A549 (cell line): ENCODE measurements at regions not wholly inside any gene's neighbourhood (a gene's known extent, or its start where the extent isn't known, plus 50 kb on each side); places are given as distances from the start of the nearest gene placed in this dataset.

Source experiments
- ATAC-seq, 2 experiments: fragments of 200-7000 bp in 1 of 2; fragments of >200 bp in 1 of 2; cut with Nextera tagmentation in 1 of 2; cut with Tn5 transposase in 1 of 2; 3 replicates each; pipeline versions ENCODE4 v1.8.0 to v1.9.1; 2018 to 2020; ENCODE audit warnings: mild to moderate bottlenecking in 1 of 2, moderate library complexity in 1 of 2
- CTCF ChIA-PET: fragments of 300-600 bp; sonication (Branson Sonifier 250); formaldehyde crosslinking; extraction: SDS; loops from one replicate; lab custom pipeline; 2021; ENCODE audit warnings: antibody characterized with exemption, inconsistent platforms; lab: Yijun Ruan, JAX
- POLR2A ChIA-PET: fragments of 350-600 bp; formaldehyde crosslinking; extraction: SDS; loops from one replicate; lab custom pipeline; 2021; ENCODE audit warnings: antibody characterized with exemption, inconsistent platforms; lab: Yijun Ruan, JAX
- DNase-seq, 2 experiments: peaks; one replicate each; pipeline versions ENCODE4 v3.0.0 to v3.0.0-alpha.2; 2011 to 2016; ENCODE audit warnings: low read depth in 1 of 2, low spot score in 1 of 2
- FAIRE-seq: peaks from 2 replicates; lab custom pipeline; 2011; peaks lifted over from hg19 to GRCh38; lab: Jason Lieb, UNC
- H3K27ac ChIP-seq, 2 experiments: fragments of >200 bp; sonication (Bioruptor Twin); formaldehyde crosslinking; 3 replicates each; pipeline ENCODE4 v1.5.1; 2016 to 2017
- H3K4me1 ChIP-seq: fragments of >200 bp; sonication (Bioruptor Twin); formaldehyde crosslinking; 3 replicates; pipeline ENCODE4 v1.6.1; 2016
- H3K4me2 ChIP-seq: fragments of >200 bp; sonication (Bioruptor Twin); formaldehyde crosslinking; 3 replicates; pipeline ENCODE4 v1.6.1; 2016
- H3K4me3 ChIP-seq: fragments of >200 bp; sonication (Bioruptor Twin); formaldehyde crosslinking; 3 replicates; pipeline ENCODE4 v1.5.1; 2016
- H3K9me3 ChIP-seq: fragments of >200 bp; sonication (Bioruptor Twin); formaldehyde crosslinking; 3 replicates; pipeline ENCODE4 v1.6.1; 2016
- BHLHE40 ChIP-seq: IDR thresholded peaks from 2 replicates; pipeline ENCODE4 v1.6.1; 2012; ENCODE audit warnings: low read depth, low read length, inconsistent platforms
- CEBPB ChIP-seq, 2 experiments: fragments of >200 bp in 1 of 2; sonication (Bioruptor Twin) in 1 of 2; formaldehyde crosslinking in 1 of 2; IDR thresholded peaks; 2 replicates each; pipeline ENCODE4 v1.6.1; 2012 to 2016
- E2F6 ChIP-seq: IDR thresholded peaks from 2 replicates; pipeline ENCODE4 v1.6.1; 2012; ENCODE audit warnings: low read depth, borderline replicate concordance
- EP300 ChIP-seq, 2 experiments: fragments of >200 bp; sonication (Bioruptor Twin); formaldehyde crosslinking; IDR thresholded peaks; 2 replicates in 1 of 2; 3 replicates in 1 of 2; pipeline ENCODE4 v1.6.1; 2016 to 2017
- FOSB ChIP-seq: fragments of 250-450 bp; sonication (Bioruptor Pico); IDR thresholded peaks from 2 replicates; pipeline ENCODE4 v1.5.0; 2020; ENCODE audit warnings: mild to moderate bottlenecking, moderate library complexity
- FOXS1 ChIP-seq: fragments of 250-450 bp; sonication (Bioruptor Pico); IDR thresholded peaks from 2 replicates; pipeline ENCODE4 v1.5.0; 2020; ENCODE audit warnings: mild to moderate bottlenecking, moderate library complexity
- GATA3 ChIP-seq: IDR thresholded peaks from 2 replicates; pipeline ENCODE4 v1.6.1; 2012; ENCODE audit warnings: borderline replicate concordance
- HOXA7 ChIP-seq: fragments of 250-450 bp; sonication (Bioruptor Pico); IDR thresholded peaks from 2 replicates; pipeline ENCODE4 v1.5.0; 2020; ENCODE audit warnings: mild to moderate bottlenecking, moderate library complexity
- HOXB5 ChIP-seq: fragments of 250-450 bp; sonication (Bioruptor Pico); IDR thresholded peaks from 2 replicates; pipeline ENCODE4 v1.5.0; 2020; ENCODE audit warnings: mild to moderate bottlenecking, moderate library complexity
- KDM5A ChIP-seq: fragments of 200-600 bp; sonication (generic); IDR thresholded peaks from 2 replicates; pipeline ENCODE4 v1.6.1; 2016; ENCODE audit warnings: antibody characterized with exemption, mild to moderate bottlenecking
- MAX ChIP-seq: IDR thresholded peaks from 2 replicates; pipeline ENCODE4 v1.6.1; 2012
- MAZ ChIP-seq: fragments of 150-350 bp; IDR thresholded peaks from 2 replicates; pipeline ENCODE4 v1.6.1; 2014; ENCODE audit warnings: antibody characterized with exemption, low read depth, low read length, borderline replicate concordance
- NFE2L2 ChIP-seq: fragments of 150-350 bp; conservative IDR thresholded peaks from 2 replicates; pipeline ENCODE4 v1.6.1; 2014; ENCODE audit warnings: low read length
- NPAS2 ChIP-seq: fragments of 250-450 bp; sonication (Bioruptor Pico); IDR thresholded peaks from 2 replicates; pipeline ENCODE4 v1.8.0; 2022; ENCODE audit warnings: mild to moderate bottlenecking, moderate library complexity, borderline replicate concordance
- NR3C1 ChIP-seq: fragments of >200 bp; sonication (Bioruptor Twin); formaldehyde crosslinking; IDR thresholded peaks from 3 replicates; pipeline ENCODE4 v1.6.1; 2017
- RAD21 ChIP-seq, 2 experiments: fragments of >200 bp in 1 of 2; sonication (Bioruptor Twin) in 1 of 2; formaldehyde crosslinking in 1 of 2; IDR thresholded peaks in 1 of 2; conservative IDR thresholded peaks in 1 of 2; 2 replicates in 1 of 2; 3 replicates in 1 of 2; pipeline ENCODE4 v1.6.1; 2012 to 2018; ENCODE audit warnings: inconsistent platforms in 1 of 2
- RARB ChIP-seq: fragments of 250-450 bp; sonication (Bioruptor Pico); IDR thresholded peaks from 2 replicates; pipeline ENCODE4 v1.8.0; 2021; ENCODE audit warnings: mild to moderate bottlenecking, moderate library complexity
- RCOR1 ChIP-seq: fragments of 150-350 bp; IDR thresholded peaks from 2 replicates; pipeline ENCODE4 v1.6.1; 2014; ENCODE audit warnings: antibody characterized with exemption, low read length, low read depth
- SMC3 ChIP-seq: fragments of >200 bp; sonication (Bioruptor Twin); formaldehyde crosslinking; IDR thresholded peaks from 3 replicates; pipeline ENCODE4 v1.6.1; 2018; ENCODE audit warnings: inconsistent platforms
- ZSCAN20 ChIP-seq: fragments of 250-450 bp; sonication (Bioruptor Pico); IDR thresholded peaks from 2 replicates; pipeline ENCODE4 v1.8.0; 2022; ENCODE audit warnings: mild to moderate bottlenecking, moderate library complexity
- WGBS: methylation state at CpG from one replicate; pipeline ENCODE4 v1.1.6; 2017; ENCODE audit errors: missing lambda C conversion rate; 5-methylcytosine and 5-hydroxymethylcytosine counted together
- TF ChIP-seq, protein P1 (sequence below): IDR thresholded peaks from 2 replicates; pipeline ENCODE4 v1.6.1; 2012
- TF ChIP-seq, protein P2 (sequence below): fragments of >200 bp; sonication (Bioruptor Twin); formaldehyde crosslinking; IDR thresholded peaks from 3 replicates; pipeline ENCODE4 v1.5.1; 2016
- TF ChIP-seq, protein P3 (sequence below): fragments of 250-450 bp; sonication (Bioruptor Pico); IDR thresholded peaks from 2 replicates; pipeline ENCODE4 v1.5.0; 2020; ENCODE audit warnings: low read depth, mild to moderate bottlenecking, moderate library complexity
- TF ChIP-seq, protein P4 (sequence below): fragments of 150-350 bp; IDR thresholded peaks from 2 replicates; pipeline ENCODE4 v1.6.1; 2014; ENCODE audit warnings: low read depth, mild to moderate bottlenecking, low read length

DNA sequence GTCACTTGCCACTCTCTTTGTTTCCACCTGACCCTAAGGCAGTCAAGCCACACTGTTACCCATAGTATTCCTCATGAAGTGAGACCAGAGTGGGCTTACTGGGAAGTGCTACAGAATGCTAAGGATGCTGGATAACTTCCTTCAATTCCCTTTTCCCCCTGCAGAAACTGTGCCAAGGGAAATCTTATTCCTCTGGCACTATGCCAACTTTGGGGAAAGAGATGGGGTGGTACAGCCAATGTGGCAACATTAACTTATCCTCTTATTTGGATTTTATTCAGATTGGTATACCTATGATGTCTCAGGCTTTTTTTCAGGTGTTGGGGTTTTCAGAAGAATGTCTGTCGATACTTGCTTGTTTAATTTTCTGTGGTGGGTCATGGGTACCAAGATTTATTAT is 599.4 kb upstream of the PBX1 start:
- ChIA-PET CTCF (no interaction called here), POLR2A (no interaction called here)
- Histone ChIP-seq H3K4me2 (no peak overlapping the region), H3K4me1 (no peaks in the 10 kb centered on the region)
- no peak for FAIRE-seq
- 45% methylated on average over 1 of the region's 1 CpG for WGBS
- TF ChIP-seq RAD21 (conservative IDR thresholded peaks at IDR 0.05 in 1 of 2, IDR thresholded peaks at IDR 0.05 in 1 of 2) (no peak), HOXB5 (CRISPR knock-in tag) (no peak), ZSCAN20 (CRISPR knock-in tag) (no peak), NFE2L2 (no peak), SMC3 (no peak), E2F6 (no peak), NR3C1 (no peak), KDM5A (no peak)
- TF ChIP-seq, protein P1, sequence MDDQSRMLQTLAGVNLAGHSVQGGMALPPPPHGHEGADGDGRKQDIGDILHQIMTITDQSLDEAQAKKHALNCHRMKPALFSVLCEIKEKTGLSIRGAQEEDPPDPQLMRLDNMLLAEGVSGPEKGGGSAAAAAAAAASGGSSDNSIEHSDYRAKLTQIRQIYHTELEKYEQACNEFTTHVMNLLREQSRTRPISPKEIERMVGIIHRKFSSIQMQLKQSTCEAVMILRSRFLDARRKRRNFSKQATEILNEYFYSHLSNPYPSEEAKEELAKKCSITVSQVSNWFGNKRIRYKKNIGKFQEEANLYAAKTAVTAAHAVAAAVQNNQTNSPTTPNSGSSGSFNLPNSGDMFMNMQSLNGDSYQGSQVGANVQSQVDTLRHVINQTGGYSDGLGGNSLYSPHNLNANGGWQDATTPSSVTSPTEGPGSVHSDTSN = no peak
- TF ChIP-seq, protein P2, sequence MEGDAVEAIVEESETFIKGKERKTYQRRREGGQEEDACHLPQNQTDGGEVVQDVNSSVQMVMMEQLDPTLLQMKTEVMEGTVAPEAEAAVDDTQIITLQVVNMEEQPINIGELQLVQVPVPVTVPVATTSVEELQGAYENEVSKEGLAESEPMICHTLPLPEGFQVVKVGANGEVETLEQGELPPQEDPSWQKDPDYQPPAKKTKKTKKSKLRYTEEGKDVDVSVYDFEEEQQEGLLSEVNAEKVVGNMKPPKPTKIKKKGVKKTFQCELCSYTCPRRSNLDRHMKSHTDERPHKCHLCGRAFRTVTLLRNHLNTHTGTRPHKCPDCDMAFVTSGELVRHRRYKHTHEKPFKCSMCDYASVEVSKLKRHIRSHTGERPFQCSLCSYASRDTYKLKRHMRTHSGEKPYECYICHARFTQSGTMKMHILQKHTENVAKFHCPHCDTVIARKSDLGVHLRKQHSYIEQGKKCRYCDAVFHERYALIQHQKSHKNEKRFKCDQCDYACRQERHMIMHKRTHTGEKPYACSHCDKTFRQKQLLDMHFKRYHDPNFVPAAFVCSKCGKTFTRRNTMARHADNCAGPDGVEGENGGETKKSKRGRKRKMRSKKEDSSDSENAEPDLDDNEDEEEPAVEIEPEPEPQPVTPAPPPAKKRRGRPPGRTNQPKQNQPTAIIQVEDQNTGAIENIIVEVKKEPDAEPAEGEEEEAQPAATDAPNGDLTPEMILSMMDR = no peak
- TF ChIP-seq, all 56 proteins: peak for 0
- no peak overlapping the region for H3K4me3 ChIP-seq
- no peak overlapping the region for H3K27ac ChIP-seq
- peaks cover 7% of the 10 kb centered on the region; the same call in 1 of the 3 replicates for H3K9me3 ChIP-seq
- no peak for DNase-seq
- ATAC-seq = no peak

DNA sequence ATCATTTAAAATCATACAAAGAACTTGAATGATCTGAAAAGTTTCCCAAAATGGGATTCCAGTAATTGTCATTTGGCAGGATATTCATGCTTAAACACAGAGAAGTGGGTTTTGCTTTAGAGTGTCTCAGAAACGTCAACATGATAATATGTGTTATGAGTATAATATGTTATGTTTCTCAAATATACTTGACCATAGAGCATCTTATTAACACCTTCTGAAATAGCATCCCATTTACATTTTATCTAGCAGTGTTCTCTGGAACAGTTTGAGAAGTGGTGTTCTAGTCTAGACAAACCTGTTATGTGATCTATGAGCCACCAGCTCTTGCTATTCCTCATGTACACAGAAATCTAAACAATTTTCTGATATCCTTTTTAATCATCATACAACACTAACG is 588.8 kb upstream of the PBX1 start:
- WGBS = 17% methylated on average over 2 of the region's 2 CpGs
- no peak overlapping the region for H3K4me3 ChIP-seq
- POLR2A ChIA-PET = no interaction called here
- FAIRE-seq (no peak), DNase-seq (no peak), ATAC-seq (no peak)
- no peaks in the 10 kb centered on the region; the same call in 2 of the 3 replicates for H3K9me3 ChIP-seq
- H3K4me1 ChIP-seq = no peaks in the 10 kb centered on the region
- H3K27ac ChIP-seq = no peak overlapping the region
- CTCF ChIA-PET = interaction anchor here (0.6 kb wide), 1 partner anchor 524 kb away, joined by 4 read pairs; no protein-coding TSS in a partner anchor
- H3K4me2 ChIP-seq = no peak overlapping the region
- TF ChIP-seq CEBPB (IDR thresholded peaks at IDR 0.05) (no peak), BHLHE40 (no peak), KDM5A (no peak), NPAS2 (CRISPR knock-in tag) (no peak), RARB (CRISPR knock-in tag) (no peak), GATA3 (no peak), MAX (no peak), RCOR1 (no peak), MAZ (no peak), FOXS1 (CRISPR knock-in tag) (no peak), FOSB (CRISPR knock-in tag) (no peak), HOXA7 (CRISPR knock-in tag) (no peak), ZSCAN20 (CRISPR knock-in tag) (no peak), EP300 (IDR thresholded peaks at IDR 0.05) (no peak)
- TF ChIP-seq, protein P3, sequence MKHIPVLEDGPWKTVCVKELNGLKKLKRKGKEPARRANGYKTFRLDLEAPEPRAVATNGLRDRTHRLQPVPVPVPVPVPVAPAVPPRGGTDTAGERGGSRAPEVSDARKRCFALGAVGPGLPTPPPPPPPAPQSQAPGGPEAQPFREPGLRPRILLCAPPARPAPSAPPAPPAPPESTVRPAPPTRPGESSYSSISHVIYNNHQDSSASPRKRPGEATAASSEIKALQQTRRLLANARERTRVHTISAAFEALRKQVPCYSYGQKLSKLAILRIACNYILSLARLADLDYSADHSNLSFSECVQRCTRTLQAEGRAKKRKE = no peak
- TF ChIP-seq, protein P1 = no peak
- TF ChIP-seq, protein P4, sequence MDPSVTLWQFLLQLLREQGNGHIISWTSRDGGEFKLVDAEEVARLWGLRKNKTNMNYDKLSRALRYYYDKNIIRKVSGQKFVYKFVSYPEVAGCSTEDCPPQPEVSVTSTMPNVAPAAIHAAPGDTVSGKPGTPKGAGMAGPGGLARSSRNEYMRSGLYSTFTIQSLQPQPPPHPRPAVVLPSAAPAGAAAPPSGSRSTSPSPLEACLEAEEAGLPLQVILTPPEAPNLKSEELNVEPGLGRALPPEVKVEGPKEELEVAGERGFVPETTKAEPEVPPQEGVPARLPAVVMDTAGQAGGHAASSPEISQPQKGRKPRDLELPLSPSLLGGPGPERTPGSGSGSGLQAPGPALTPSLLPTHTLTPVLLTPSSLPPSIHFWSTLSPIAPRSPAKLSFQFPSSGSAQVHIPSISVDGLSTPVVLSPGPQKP = no peak
- TF ChIP-seq, protein P2 = no peak
- TF ChIP-seq, all 56 proteins: peak for 0
